HL-60 (cell line): ENCODE measurements at regions not wholly inside any gene's neighbourhood (a gene's known extent, or its start where the extent isn't known, plus 50 kb on each side); places are given as distances from the start of the nearest gene placed in this dataset.

Source experiments
- CTCF ChIP-seq: IDR thresholded peaks from one replicate; pipeline ENCODE4 v1.5.1; 2011; ENCODE audit warnings: low read length, control low read depth, inconsistent platforms; ENCODE audit not compliant: insufficient read depth
- GABPA ChIP-seq: IDR thresholded peaks from 2 replicates; pipeline ENCODE4 v1.6.1; 2012; ENCODE audit warnings: low read depth
- POLR2AphosphoS5 ChIP-seq: IDR thresholded peaks from 2 replicates; pipeline ENCODE4 v1.6.1; 2012; ENCODE audit warnings: low read depth
- REST ChIP-seq: IDR thresholded peaks from 2 replicates; pipeline ENCODE4 v1.6.1; 2012; ENCODE audit warnings: low read depth; ENCODE audit not compliant: insufficient replicate concordance
- SPI1 ChIP-seq: IDR thresholded peaks from 2 replicates; pipeline ENCODE4 v1.6.1; 2012; ENCODE audit warnings: low read depth, mild to moderate bottlenecking, borderline replicate concordance

- TF ChIP-seq CTCF (no peak), REST (no peak), POLR2AphosphoS5 (no peak), GABPA (no peak), SPI1 (no peak)
Measured at GRCh38 chr11:129528296-129528695, 152.6 kb downstream of the BARX2 start.
